ENCODE measurements at regions not wholly inside any gene's neighbourhood (a gene's known extent, or its start where the extent isn't known, plus 50 kb on each side); places are given as distances from the start of the nearest gene placed in this dataset.

- no peak for TF ChIP-seq CTCF (IDR thresholded peaks at IDR 0.05)
- TF ChIP-seq POLR2A (IDR thresholded peaks at IDR 0.05) = no peak
Observed at GRCh38 chr15:94094310-94094709, 137.1 kb upstream of the MCTP2 start.
